ENCODE measurements at regions not wholly inside any gene's neighbourhood (a gene's known extent, or its start where the extent isn't known, plus 50 kb on each side); places are given as distances from the start of the nearest gene placed in this dataset.

GRCh38 chr3:145357453-145357852 lies 803.5 kb downstream of the PLOD2 start:
- TF ChIP-seq CTCF (conservative IDR thresholded peaks at IDR 0.05), result no peak
- TF ChIP-seq EZH2 (IDR thresholded peaks at IDR 0.05; ENCODE audit: low read depth), result no peak

Data from PC-9 (cell line).